KMS-11 (cell line): ENCODE measurements at regions not wholly inside any gene's neighbourhood (a gene's known extent, or its start where the extent isn't known, plus 50 kb on each side); places are given as distances from the start of the nearest gene placed in this dataset.
A peak's percentile ranks its signal among the peaks of the same experiment; 100 is the strongest.

ENCODE experiments used
- H2AFZ ChIP-seq: fragments of 200-600 bp; sonication (generic); 2 replicates; pipeline ENCODE4 v1.6.1; 2016; ENCODE audit warnings: antibody characterized with exemption, mixed run types, low read depth
- H3K27ac ChIP-seq: fragments of 200-600 bp; sonication (generic); 2 replicates; pipeline ENCODE4 v1.6.1; 2016; ENCODE audit warnings: mild to moderate bottlenecking, mixed run types
- H3K27me3 ChIP-seq: fragments of 200-600 bp; sonication (generic); 2 replicates; pipeline ENCODE4 v1.6.1; 2017; ENCODE audit warnings: mild to moderate bottlenecking, low read depth, mixed run types, moderate library complexity; ENCODE audit not compliant: insufficient read depth
- H3K36me3 ChIP-seq: fragments of 200-600 bp; sonication (generic); 2 replicates; pipeline ENCODE4 v1.6.1; 2017; ENCODE audit warnings: mild to moderate bottlenecking, mixed run types; ENCODE audit not compliant: insufficient read depth
- H3K4me1 ChIP-seq: fragments of 200-600 bp; sonication (generic); 2 replicates; pipeline ENCODE4 v1.6.1; 2016; ENCODE audit warnings: mild to moderate bottlenecking, low read depth, mixed run types; ENCODE audit not compliant: poor library complexity, severe bottlenecking
- H3K4me2 ChIP-seq: fragments of 200-600 bp; sonication (generic); 2 replicates; pipeline ENCODE4 v1.7.0; 2016; ENCODE audit warnings: mild to moderate bottlenecking, mixed run types
- H3K4me3 ChIP-seq: fragments of 200-600 bp; sonication (generic); IDR thresholded peaks from 2 replicates; pipeline ENCODE4 v1.6.1; 2017; ENCODE audit warnings: low read depth, low read length, mixed read lengths; ENCODE audit not compliant: insufficient read depth
- H3K79me2 ChIP-seq: fragments of 200-600 bp; sonication (generic); 2 replicates; pipeline ENCODE4 v1.6.1; 2016; ENCODE audit warnings: low read depth, mixed run types; ENCODE audit not compliant: insufficient read depth
- H3K9ac ChIP-seq: fragments of 200-600 bp; sonication (generic); 2 replicates; pipeline ENCODE4 v1.6.1; 2016; ENCODE audit warnings: mild to moderate bottlenecking, mixed run types
- H4K20me1 ChIP-seq: fragments of 200-600 bp; sonication (generic); 2 replicates; pipeline ENCODE4 v1.6.1; 2016; ENCODE audit warnings: mild to moderate bottlenecking, mixed run types; ENCODE audit not compliant: insufficient read depth
- CTCF ChIP-seq: fragments of 200-600 bp; sonication (generic); conservative IDR thresholded peaks from 2 replicates; pipeline ENCODE4 v1.6.1; 2017; ENCODE audit warnings: low read depth, mild to moderate bottlenecking, antibody characterized with exemption, low read length, moderate library complexity, mixed read lengths

DNA sequence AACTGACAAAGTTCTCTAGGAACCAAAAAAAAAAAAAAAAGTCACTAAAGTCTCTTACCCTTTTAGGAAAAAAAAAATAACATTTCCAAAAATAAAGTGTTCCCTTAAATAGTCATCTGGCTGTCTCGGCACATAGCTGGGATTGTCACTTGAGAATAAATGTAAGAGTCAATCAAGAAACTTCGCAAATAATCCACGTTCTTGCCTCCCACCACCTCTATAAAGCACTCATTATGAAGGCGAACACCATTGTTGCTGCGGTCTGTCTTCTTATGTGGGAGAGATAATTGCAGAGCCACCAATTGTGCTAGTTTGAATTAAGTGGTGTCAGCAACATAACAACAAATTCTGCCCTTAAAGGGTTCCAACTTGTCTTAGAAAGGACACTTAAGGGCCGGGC lies 163.7 kb downstream of the FBXO15 start:
- no peak for TF ChIP-seq CTCF
- Histone ChIP-seq H3K79me2 (no peaks in the 10 kb centered on the region), H3K27ac (no peak overlapping the region), H2AFZ (no peak overlapping the region), H4K20me1 (no peaks in the 10 kb centered on the region), H3K9ac (no peak overlapping the region), H3K4me1 (no peaks in the 10 kb centered on the region), H3K27me3 (no peaks in the 10 kb centered on the region), H3K4me3 (no peak overlapping the region), H3K4me2 (no peak overlapping the region), H3K36me3 (no peaks in the 10 kb centered on the region)

DNA sequence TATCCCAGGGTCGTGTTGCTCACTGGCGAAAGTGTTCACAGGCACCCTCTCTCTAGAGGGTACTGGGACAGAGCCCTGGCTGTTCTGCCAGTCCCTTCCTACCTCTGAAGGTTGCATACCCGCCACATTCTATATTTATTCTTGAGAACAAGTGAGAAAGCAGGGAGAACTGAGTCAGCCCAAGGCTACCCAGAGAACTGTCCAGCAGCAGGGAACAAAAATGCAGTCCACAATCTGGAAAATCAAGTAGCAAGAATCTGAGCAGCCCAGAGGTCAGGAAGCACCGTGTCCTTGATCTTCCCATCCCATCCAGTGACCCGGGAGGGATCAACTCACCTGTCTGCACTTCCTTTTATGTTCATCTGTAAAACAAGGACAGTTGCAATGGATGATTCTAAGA lies 164.1 kb downstream of the FBXO15 start:
- no peaks in the 10 kb centered on the region for H3K79me2 ChIP-seq
- H4K20me1 ChIP-seq = no peaks in the 10 kb centered on the region
- H3K9ac ChIP-seq = no peak overlapping the region
- no peak overlapping the region for H3K4me3 ChIP-seq
- no peak for TF ChIP-seq CTCF
- H3K27ac ChIP-seq = no peak overlapping the region
- no peaks in the 10 kb centered on the region for H3K36me3 ChIP-seq
- no peak overlapping the region for H2AFZ ChIP-seq
- no peaks in the 10 kb centered on the region for H3K27me3 ChIP-seq
- no peaks in the 10 kb centered on the region for H3K4me1 ChIP-seq
- no peak overlapping the region for H3K4me2 ChIP-seq

- Histone ChIP-seq H3K27ac (no peak overlapping the region), H3K4me3 (no peak overlapping the region), H3K36me3 (no peaks in the 10 kb centered on the region), H2AFZ (no peak overlapping the region), H3K79me2 (no peaks in the 10 kb centered on the region), H3K4me1 (no peaks in the 10 kb centered on the region), H4K20me1 (no peaks in the 10 kb centered on the region), H3K9ac (no peak overlapping the region), H3K27me3 (no peaks in the 10 kb centered on the region), H3K4me2 (no peak overlapping the region)
- no peak for TF ChIP-seq CTCF
These were observed 165.8 kb downstream of the FBXO15 start for GRCh38 chr18:73981796-73982195.

- Histone ChIP-seq H3K27ac (no peak overlapping the region), H3K4me1 (no peaks in the 10 kb centered on the region), H3K27me3 (no peaks in the 10 kb centered on the region), H3K79me2 (no peaks in the 10 kb centered on the region), H2AFZ (no peak overlapping the region), H3K4me2 (no peak overlapping the region), H3K4me3 (no peak overlapping the region), H3K9ac (no peak overlapping the region), H3K36me3 (no peaks in the 10 kb centered on the region), H4K20me1 (no peaks in the 10 kb centered on the region)
- peak; percentile 55 for TF ChIP-seq CTCF
These were observed 167.2 kb downstream of the FBXO15 start for GRCh38 chr18:73980289-73980979.
